GM23338 (cell line): ENCODE measurements at regions not wholly inside any gene's neighbourhood (a gene's known extent, or its start where the extent isn't known, plus 50 kb on each side); places are given as distances from the start of the nearest gene placed in this dataset.

Experiments used
- ATAC-seq: fragments of 200-7000 bp; cut with Tn5 transposase; 3 replicates; pipeline ENCODE4 v1.9.1; 2020
- DNase-seq: peaks from one replicate; pipeline ENCODE4 v3.0.0-alpha.2; 2015; ENCODE audit warnings: low spot score
- H2AFZ ChIP-seq: fragments of 200-600 bp; sonication (generic); 2 replicates; pipeline ENCODE4 v1.8.0; 2016; ENCODE audit warnings: antibody characterized with exemption, mild to moderate bottlenecking, moderate library complexity
- H3F3A ChIP-seq: fragments of 200-600 bp; sonication (generic); replicated peaks from 2 replicates; pipeline ENCODE4 v1.8.0; 2017; ENCODE audit warnings: antibody characterized with exemption, mixed run types, low read depth
- H3K27ac ChIP-seq: fragments of 200-600 bp; sonication (generic); 2 replicates; pipeline ENCODE4 v1.6.1; 2016; ENCODE audit warnings: low read depth
- H3K27me3 ChIP-seq: fragments of 200-600 bp; sonication (generic); 2 replicates; pipeline ENCODE4 v1.8.0; 2016; ENCODE audit warnings: mild to moderate bottlenecking, mixed run types, moderate library complexity; ENCODE audit not compliant: insufficient read depth
- H3K36me3 ChIP-seq: fragments of 200-600 bp; sonication (generic); 2 replicates; pipeline ENCODE4 v1.8.0; 2016; ENCODE audit warnings: mild to moderate bottlenecking; ENCODE audit not compliant: insufficient read depth
- H3K4me1 ChIP-seq: fragments of 200-600 bp; sonication (generic); 2 replicates; pipeline ENCODE4 v1.8.0; 2016; ENCODE audit warnings: mild to moderate bottlenecking, moderate library complexity; ENCODE audit not compliant: insufficient read depth
- H3K4me2 ChIP-seq: fragments of 200-600 bp; sonication (generic); 2 replicates; pipeline ENCODE4 v1.7.1; 2017; ENCODE audit warnings: mixed run types
- H3K4me3 ChIP-seq: fragments of 200-600 bp; sonication (generic); 2 replicates; pipeline ENCODE4 v1.6.1; 2016; ENCODE audit warnings: mixed run types
- H3K79me2 ChIP-seq: fragments of 200-600 bp; sonication (generic); replicated peaks from 2 replicates; pipeline ENCODE4 v1.8.0; 2017; ENCODE audit warnings: mild to moderate bottlenecking; ENCODE audit not compliant: insufficient read depth
- H3K9me2 ChIP-seq: fragments of 200-600 bp; sonication (generic); 2 replicates; pipeline ENCODE4 v1.8.0; 2017; ENCODE audit not compliant: insufficient read depth
- H4K20me1 ChIP-seq: fragments of 200-600 bp; sonication (generic); replicated peaks from 2 replicates; pipeline ENCODE4 v1.8.0; 2017; ENCODE audit warnings: mild to moderate bottlenecking; ENCODE audit not compliant: insufficient read depth
- H3K27ac Mint-ChIP-seq: 2 replicates; pipeline ENCODE4 v1.8.0; 2020; ENCODE audit warnings: inconsistent platforms, mild to moderate bottlenecking, moderate library complexity, mixed read lengths
- H3K27me3 Mint-ChIP-seq: 3 replicates; pipeline ENCODE4 v1.8.0; 2022; ENCODE audit warnings: low read depth, mild to moderate bottlenecking, moderate library complexity, mixed read lengths, inconsistent platforms; ENCODE audit not compliant: insufficient read depth, poor library complexity
- H3K36me3 Mint-ChIP-seq: 3 replicates; pipeline ENCODE4 v1.8.0; 2021; ENCODE audit warnings: low read depth, mild to moderate bottlenecking, inconsistent platforms, moderate library complexity, mixed read lengths
- H3K4me1 Mint-ChIP-seq: 3 replicates; pipeline ENCODE4 v1.8.0; 2020; ENCODE audit warnings: mild to moderate bottlenecking, inconsistent platforms, mixed read lengths
- H3K4me3 Mint-ChIP-seq: 3 replicates; pipeline ENCODE4 v1.8.0; 2021; ENCODE audit warnings: moderate library complexity, mild to moderate bottlenecking, inconsistent platforms, mixed read lengths
- H3K9me3 Mint-ChIP-seq: 3 replicates; pipeline ENCODE4 v1.8.0; 2020; ENCODE audit warnings: moderate library complexity, mild to moderate bottlenecking, inconsistent platforms, mixed read lengths
- CREB1 ChIP-seq: fragments of 250-450 bp; sonication (Bioruptor Pico); IDR thresholded peaks from 2 replicates; pipeline ENCODE4 v1.5.0; 2020; ENCODE audit warnings: low read depth, mild to moderate bottlenecking, moderate library complexity
- EZH2 ChIP-seq: fragments of 200-600 bp; sonication (generic); IDR thresholded peaks from one replicate; pipeline ENCODE4 v1.8.0; 2017; ENCODE audit warnings: antibody characterized with exemption, mild to moderate bottlenecking, low read depth; ENCODE audit not compliant: unreplicated experiment
- EZH2phosphoT487 ChIP-seq: fragments of 200-600 bp; sonication (generic); IDR thresholded peaks from one replicate; pipeline ENCODE4 v1.8.1; 2018; ENCODE audit warnings: antibody characterized with exemption; ENCODE audit not compliant: unreplicated experiment
- JUNB ChIP-seq: IDR thresholded peaks from one replicate; pipeline ENCODE4 v1.6.1; 2016; ENCODE audit warnings: antibody characterized with exemption; ENCODE audit not compliant: unreplicated experiment
- NANOG ChIP-seq: IDR thresholded peaks from 2 replicates; pipeline ENCODE4 v1.6.1; 2016; ENCODE audit warnings: antibody characterized with exemption, borderline replicate concordance
- POLR2AphosphoS5 ChIP-seq: IDR thresholded peaks from 2 replicates; pipeline ENCODE4 v1.6.1; 2016; ENCODE audit warnings: antibody characterized with exemption, low read depth
- REST ChIP-seq: IDR thresholded peaks from one replicate; pipeline ENCODE4 v1.6.1; 2018; ENCODE audit warnings: antibody characterized with exemption; ENCODE audit not compliant: unreplicated experiment
- STAT1 ChIP-seq: IDR thresholded peaks from one replicate; pipeline ENCODE4 v1.6.1; 2016; ENCODE audit warnings: antibody characterized with exemption; ENCODE audit not compliant: unreplicated experiment
- ZNF331 ChIP-seq: fragments of 250-450 bp; sonication (Bioruptor Pico); IDR thresholded peaks from 2 replicates; pipeline ENCODE4 v1.5.0; 2020; ENCODE audit warnings: low read depth, mild to moderate bottlenecking, moderate library complexity
- ZNF462 ChIP-seq: fragments of 250-450 bp; sonication (Bioruptor Pico); IDR thresholded peaks from 2 replicates; pipeline ENCODE4 v1.5.0; 2020; ENCODE audit warnings: mild to moderate bottlenecking, moderate library complexity
- TF ChIP-seq, protein P1 (sequence below): IDR thresholded peaks from 2 replicates; pipeline ENCODE4 v1.6.1; 2016; ENCODE audit warnings: antibody characterized with exemption

- no peak for TF ChIP-seq EZH2
- no peak for TF ChIP-seq REST
- TF ChIP-seq EZH2phosphoT487, result no peak
- no peak for TF ChIP-seq STAT1
Observed at GRCh38 chr13:87582399-87582798, 88.8 kb upstream of the SLITRK5 start (continued).

DNA sequence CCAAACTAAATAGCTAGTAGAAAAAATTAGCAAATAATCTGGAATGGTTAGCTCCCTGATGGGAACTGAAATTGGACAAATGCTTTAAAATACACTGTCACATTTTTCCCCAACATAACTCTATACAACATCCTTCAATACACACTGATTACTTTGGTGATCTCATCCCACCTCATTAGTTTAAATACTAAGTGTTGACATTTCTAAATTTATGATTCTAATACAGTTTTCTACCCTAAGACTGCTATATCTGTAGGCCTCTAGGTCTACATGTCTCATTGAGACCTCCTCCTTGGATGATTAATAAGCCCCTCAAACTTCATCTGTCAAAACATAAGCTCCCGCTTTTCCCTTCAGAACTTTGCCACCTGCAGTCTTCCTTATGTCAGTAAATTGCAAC, 80.7 kb upstream of the SLITRK5 start:
- Histone ChIP-seq H2AFZ (no peak overlapping the region), H3K79me2 (no peaks in the 10 kb centered on the region), H3K4me2 (no peak overlapping the region), H3K9me2 (no peaks in the 10 kb centered on the region), H3K4me1 (no peaks in the 10 kb centered on the region), H3K27me3 (no peaks in the 10 kb centered on the region), H3K36me3 (no peaks in the 10 kb centered on the region), H3F3A (no peaks in the 10 kb centered on the region), H3K27ac (no peak overlapping the region), H3K4me3 (no peak overlapping the region), H4K20me1 (no peaks in the 10 kb centered on the region)
- H3K36me3 Mint-ChIP-seq, result no peaks in the 10 kb centered on the region
- no peak overlapping the region for H3K27ac Mint-ChIP-seq
- H3K4me3 Mint-ChIP-seq, result no peak overlapping the region
- DNase-seq (no peak), ATAC-seq (no peak)
- H3K4me1 Mint-ChIP-seq, result no peaks in the 10 kb centered on the region
- H3K27me3 Mint-ChIP-seq, result no peaks in the 10 kb centered on the region
- H3K9me3 Mint-ChIP-seq, result 0 out of 3 replicates have a peak, but pooled peaks cover 3% of the 10 kb centered on the region
- TF ChIP-seq ZNF462 (no peak), POLR2AphosphoS5 (no peak), REST (no peak), EZH2 (no peak), NANOG (no peak), JUNB (no peak), EZH2phosphoT487 (no peak), ZNF331 (no peak), CREB1 (CRISPR knock-in tag) (no peak)
- TF ChIP-seq, protein P1, sequence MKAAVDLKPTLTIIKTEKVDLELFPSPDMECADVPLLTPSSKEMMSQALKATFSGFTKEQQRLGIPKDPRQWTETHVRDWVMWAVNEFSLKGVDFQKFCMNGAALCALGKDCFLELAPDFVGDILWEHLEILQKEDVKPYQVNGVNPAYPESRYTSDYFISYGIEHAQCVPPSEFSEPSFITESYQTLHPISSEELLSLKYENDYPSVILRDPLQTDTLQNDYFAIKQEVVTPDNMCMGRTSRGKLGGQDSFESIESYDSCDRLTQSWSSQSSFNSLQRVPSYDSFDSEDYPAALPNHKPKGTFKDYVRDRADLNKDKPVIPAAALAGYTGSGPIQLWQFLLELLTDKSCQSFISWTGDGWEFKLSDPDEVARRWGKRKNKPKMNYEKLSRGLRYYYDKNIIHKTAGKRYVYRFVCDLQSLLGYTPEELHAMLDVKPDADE, result no peak
